ENCODE measurements at regions not wholly inside any gene's neighbourhood (a gene's known extent, or its start where the extent isn't known, plus 50 kb on each side); places are given as distances from the start of the nearest gene placed in this dataset.

DNA sequence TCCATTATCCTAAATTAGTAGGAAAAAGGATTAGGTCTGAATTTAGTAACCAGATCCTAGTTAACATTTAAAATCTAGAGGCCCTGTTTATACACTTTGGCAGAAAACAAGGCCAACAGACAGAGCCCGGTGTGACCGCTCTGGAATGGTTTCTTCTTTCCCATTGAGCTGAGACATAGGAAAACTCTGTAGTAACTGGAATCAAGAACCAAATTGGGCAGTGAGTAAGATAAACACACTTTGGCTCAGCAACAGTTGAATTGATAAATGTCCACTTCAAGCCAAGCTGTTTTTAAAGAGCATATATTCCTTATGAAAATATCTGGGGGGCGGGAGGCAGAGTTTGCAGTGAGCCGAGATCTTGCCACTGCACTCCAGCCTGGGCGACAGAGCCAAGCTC, 343.7 kb upstream of the SEMA3A start:
- TF ChIP-seq EZH2 (IDR thresholded peaks at IDR 0.05; ENCODE audit: insufficient read depth, poor library complexity, severe bottlenecking) (no peak), EZH2phosphoT487 (IDR thresholded peaks at IDR 0.05; ENCODE audit: insufficient read depth, low read depth) (no peak)

All from GM23248 (cell line).